Thyroid gland (tissue), 4 donors: ENCODE measurements at regions not wholly inside any gene's neighbourhood (a gene's known extent, or its start where the extent isn't known, plus 50 kb on each side); places are given as distances from the start of the nearest gene placed in this dataset.
"Not testable (repeated sequence)": the region's sequence is repeated elsewhere in the genome, so short reads cannot be mapped to it uniquely, and the experiment has no call there.

Experiments used
- DNase-seq, 2 donors: peaks; one replicate each; pipeline ENCODE4 v3.0.0-alpha.2; 2019
- H3K27ac ChIP-seq, 3 donors: fragments of 200-600 bp; sonication (generic); 1 replicate in 2 of 3; 2 replicates in 1 of 3; pipeline ENCODE4 v1.5.1; 2016 to 2019; ENCODE audit warnings: mild to moderate bottlenecking in 1 of 3, moderate library complexity in 1 of 3
- H3K27me3 ChIP-seq: fragments of 200-600 bp; sonication (generic); one replicate; pipeline ENCODE4 v1.5.1; 2019
- H3K36me3 ChIP-seq, 2 donors: fragments of 200-600 bp; sonication (generic); one replicate each; pipeline ENCODE4 v1.5.1; 2016 to 2019
- H3K4me1 ChIP-seq, 2 donors: fragments of 200-600 bp; sonication (generic); one replicate each; pipeline ENCODE4 v1.5.1; 2017 to 2019
- H3K4me3 ChIP-seq, 3 donors: fragments of 200-600 bp; sonication (generic); replicated peaks in 1 of 3; 1 replicate in 2 of 3; 2 replicates in 1 of 3; pipeline ENCODE4 v1.5.1; 2016; ENCODE audit warnings: mild to moderate bottlenecking in 1 of 3
- H3K9me3 ChIP-seq: fragments of 200-600 bp; sonication (generic); one replicate; pipeline ENCODE4 v1.5.1; 2017
- POLR2A ChIP-seq, 2 donors: fragments of 450-650 bp; IDR thresholded peaks; one replicate each; pipeline ENCODE4 v1.6.1; 2017; ENCODE audit warnings: antibody characterized with exemption in 2 of 2, mild to moderate bottlenecking in 2 of 2, moderate library complexity in 1 of 2
- WGBS, 2 donors: methylation state at CpG; one replicate each; pipeline ENCODE4 v1.1.5; 2017; 5-methylcytosine and 5-hydroxymethylcytosine counted together
- intact Hi-C: fragments of 100-400 bp; cut with DNase I; formaldehyde crosslinking; loops from one replicate; pipeline ENCODE4 v1.15.1; 2023
- TF ChIP-seq, protein P1 (sequence below), 6 experiments: fragments of 200-600 bp in 3 of 6; fragments of 450-650 bp in 3 of 6; sonication (generic) in 3 of 6; IDR thresholded peaks; one replicate each; pipeline ENCODE4 v1.5.1; 2016 to 2019; ENCODE audit warnings: antibody characterized with exemption in 6 of 6, mild to moderate bottlenecking in 2 of 6, inconsistent platforms in 1 of 6, moderate library complexity in 1 of 6

DNA sequence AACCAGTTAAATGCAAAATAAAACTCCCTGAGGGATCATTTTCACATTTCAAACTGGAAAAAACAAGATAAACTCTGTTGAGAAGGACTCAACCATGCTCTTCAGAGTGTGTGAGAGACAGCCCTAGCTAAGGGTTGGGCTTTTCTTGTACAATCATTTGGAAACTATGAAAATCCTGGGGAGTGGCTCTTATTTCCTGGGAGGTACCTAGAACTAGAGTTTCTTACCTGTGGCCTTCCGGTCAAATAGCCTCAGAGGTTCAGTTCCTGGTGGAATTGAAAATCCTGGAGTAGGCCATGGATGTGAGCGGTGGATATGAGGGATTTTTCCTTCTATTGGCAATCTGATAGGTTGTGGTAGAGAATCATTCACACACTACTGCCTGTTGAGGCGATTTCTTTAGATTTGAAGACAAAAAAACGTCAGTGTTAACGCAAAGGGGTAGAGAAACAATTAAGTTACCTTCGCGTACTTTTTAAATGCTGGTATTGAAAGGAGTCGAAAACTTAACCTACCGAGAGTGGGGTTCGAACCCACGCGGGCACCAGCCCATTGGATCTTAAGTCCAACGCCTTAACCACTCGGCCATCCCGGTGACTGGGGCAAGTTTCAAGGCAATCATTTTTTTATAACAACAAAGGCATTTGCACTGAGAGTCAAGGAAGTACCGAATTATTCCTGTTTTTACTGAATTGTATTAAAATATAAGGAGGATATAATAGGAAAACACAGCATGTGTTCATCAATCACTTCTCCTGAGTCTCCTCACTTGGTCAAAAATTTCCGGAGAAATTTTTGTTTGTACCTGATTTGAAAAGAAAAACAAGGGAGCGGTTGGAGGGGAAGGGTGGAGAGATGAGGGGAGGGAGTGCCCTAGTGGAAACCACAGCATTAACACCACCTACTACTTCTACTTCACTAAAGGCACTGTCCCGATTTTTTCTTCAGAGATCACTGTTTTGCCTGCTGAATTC, 191.3 kb downstream of the OR2B2 start:
- no peak for TF ChIP-seq POLR2A (IDR thresholded peaks at IDR 0.05)
- TF ChIP-seq, protein P1, sequence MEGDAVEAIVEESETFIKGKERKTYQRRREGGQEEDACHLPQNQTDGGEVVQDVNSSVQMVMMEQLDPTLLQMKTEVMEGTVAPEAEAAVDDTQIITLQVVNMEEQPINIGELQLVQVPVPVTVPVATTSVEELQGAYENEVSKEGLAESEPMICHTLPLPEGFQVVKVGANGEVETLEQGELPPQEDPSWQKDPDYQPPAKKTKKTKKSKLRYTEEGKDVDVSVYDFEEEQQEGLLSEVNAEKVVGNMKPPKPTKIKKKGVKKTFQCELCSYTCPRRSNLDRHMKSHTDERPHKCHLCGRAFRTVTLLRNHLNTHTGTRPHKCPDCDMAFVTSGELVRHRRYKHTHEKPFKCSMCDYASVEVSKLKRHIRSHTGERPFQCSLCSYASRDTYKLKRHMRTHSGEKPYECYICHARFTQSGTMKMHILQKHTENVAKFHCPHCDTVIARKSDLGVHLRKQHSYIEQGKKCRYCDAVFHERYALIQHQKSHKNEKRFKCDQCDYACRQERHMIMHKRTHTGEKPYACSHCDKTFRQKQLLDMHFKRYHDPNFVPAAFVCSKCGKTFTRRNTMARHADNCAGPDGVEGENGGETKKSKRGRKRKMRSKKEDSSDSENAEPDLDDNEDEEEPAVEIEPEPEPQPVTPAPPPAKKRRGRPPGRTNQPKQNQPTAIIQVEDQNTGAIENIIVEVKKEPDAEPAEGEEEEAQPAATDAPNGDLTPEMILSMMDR (IDR thresholded peaks at IDR 0.05): no peak
- Histone ChIP-seq H3K4me1 (no peaks in the 10 kb centered on the region), H3K9me3 (no peaks in the 10 kb centered on the region), H3K27me3 (peaks cover 6% of the 10 kb centered on the region), H3K36me3 (no peaks in the 10 kb centered on the region), H3K27ac (no peak overlapping the region), H3K4me3 (no peak overlapping the region)
- no peak for DNase-seq
- intact Hi-C loops: no loop called here
- 36 to 43% methylated on average over 19 of the region's 19 CpGs for WGBS, 2 donors

DNA sequence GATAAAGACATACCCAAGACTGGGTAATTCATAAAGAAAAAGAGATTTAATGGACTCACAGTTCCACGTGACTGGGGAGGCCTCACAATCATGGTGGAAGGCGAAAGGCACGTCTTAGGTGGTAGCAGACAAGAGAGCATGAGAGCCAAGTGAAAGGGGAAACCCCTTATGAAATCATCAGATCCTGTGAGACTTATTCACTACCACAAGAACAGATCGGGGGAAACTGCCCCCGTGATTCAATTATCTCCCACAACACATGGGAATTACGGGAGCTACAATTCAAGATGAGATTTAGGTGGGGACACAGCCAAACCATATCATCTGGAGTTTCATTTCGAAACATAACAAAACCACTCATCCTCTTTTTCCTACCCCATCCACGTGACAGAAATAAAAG, 193.2 kb downstream of the OR2B2 start:
- DNase-seq, H3K27me3 ChIP-seq, H3K4me3 ChIP-seq, H3K4me1 ChIP-seq, H3K27ac ChIP-seq, H3K9me3 ChIP-seq, intact Hi-C loops, H3K36me3 ChIP-seq: not testable (repeated sequence)
- whole genome bisulfite sequencing, 2 donors: 75 to 76% methylated on average over 8 of the region's 8 CpGs

GRCh38 chr6:27706431-27706830, 205.8 kb downstream of the OR2B2 start:
- Histone ChIP-seq H3K27me3 (no peaks in the 10 kb centered on the region), H3K4me1 (no peaks in the 10 kb centered on the region), H3K9me3 (no peaks in the 10 kb centered on the region), H3K4me3 (no peak overlapping the region), H3K27ac (no peak overlapping the region), H3K36me3 (no peaks in the 10 kb centered on the region)
- DNase-seq: no peak
- intact Hi-C loops: no loop called here
- 77 to 83% methylated on average over 3 of the region's 3 CpGs for WGBS, 2 donors
- TF ChIP-seq POLR2A (IDR thresholded peaks at IDR 0.05): no peak
- TF ChIP-seq, protein P1 (IDR thresholded peaks at IDR 0.05): no peak

DNA sequence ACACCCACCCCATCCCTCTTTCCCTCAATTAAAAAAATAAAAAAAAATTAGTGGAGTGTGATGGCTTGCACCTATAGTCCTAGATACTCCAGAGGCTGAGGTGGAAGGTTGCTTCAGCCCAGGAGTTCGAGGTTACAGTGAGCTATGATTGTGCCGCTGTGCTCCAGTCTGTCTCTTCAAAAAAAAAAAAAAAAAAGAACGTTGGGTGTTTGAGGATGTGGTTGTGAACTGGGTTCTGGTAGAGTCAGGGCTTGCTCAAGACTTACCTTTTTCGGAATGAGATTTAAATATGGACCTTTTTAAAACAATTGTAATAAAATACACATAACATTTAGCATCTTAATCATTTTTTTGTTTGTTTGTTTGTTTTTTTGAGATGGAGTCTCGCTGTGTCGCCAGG, 211.9 kb downstream of the OR2B2 start:
- intact Hi-C loops: no loop called here

DNA sequence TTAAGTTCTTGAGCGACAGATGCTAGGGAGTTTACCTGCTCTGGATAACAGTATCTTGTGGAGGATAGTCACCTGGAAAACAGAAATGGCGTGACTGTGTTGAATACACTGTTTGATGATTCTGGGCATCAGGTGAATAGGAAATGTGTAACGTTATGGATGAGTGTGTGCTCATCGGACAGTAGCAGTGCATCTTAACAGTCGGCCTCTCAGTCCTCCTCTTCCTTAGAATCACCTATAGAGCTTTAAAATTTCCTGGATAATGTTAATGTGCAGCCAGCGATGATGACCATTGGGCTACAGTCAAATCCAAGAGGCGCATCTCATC, 217.7 kb downstream of the OR2B2 start:
- WGBS, 2 donors: 30 to 33% methylated on average over 7 of the region's 7 CpGs
- peak overlapping the region in 2 of 3 donors; percentile 5 to 36 for H3K4me3 ChIP-seq
- no peaks in the 10 kb centered on the region for H3K27me3 ChIP-seq
- H3K27ac ChIP-seq: no peak overlapping the region
- no peaks in the 10 kb centered on the region for H3K9me3 ChIP-seq
- intact Hi-C loops: no loop called here
- H3K4me1 ChIP-seq: no peaks in the 10 kb centered on the region
- DNase-seq: no peak
- TF ChIP-seq POLR2A (IDR thresholded peaks at IDR 0.05): no peak
- TF ChIP-seq, protein P1 (IDR thresholded peaks at IDR 0.05): no peak
- no peaks in the 10 kb centered on the region for H3K36me3 ChIP-seq

More for the DNA sequence above, 211.9 kb downstream of the OR2B2 start:
- no peaks in the 10 kb centered on the region for H3K9me3 ChIP-seq
- no peak for DNase-seq
- H3K4me1 ChIP-seq: no peaks in the 10 kb centered on the region
- H3K27me3 ChIP-seq: no peaks in the 10 kb centered on the region
- 92 to 97% methylated on average over 6 of the region's 6 CpGs for WGBS, 2 donors
- no peak overlapping the region for H3K27ac ChIP-seq
- no peak overlapping the region for H3K4me3 ChIP-seq
- no peak for TF ChIP-seq POLR2A (IDR thresholded peaks at IDR 0.05)
- TF ChIP-seq, protein P1 (IDR thresholded peaks at IDR 0.05): no peak
- no peaks in the 10 kb centered on the region for H3K36me3 ChIP-seq
